Skeletal muscle satellite cell (primary cell): ENCODE measurements at regions not wholly inside any gene's neighbourhood (a gene's known extent, or its start where the extent isn't known, plus 50 kb on each side); places are given as distances from the start of the nearest gene placed in this dataset.
"Not testable (repeated sequence)": the region's sequence is repeated elsewhere in the genome, so short reads cannot be mapped to it uniquely, and the experiment has no call there.

Source experiments
- H3K27me3 ChIP-seq: 2 replicates; pipeline ENCODE4 v1.7.0; 2013; ENCODE audit warnings: low read length; ENCODE audit not compliant: control insufficient read depth, insufficient read depth
- H3K36me3 ChIP-seq: 2 replicates; pipeline ENCODE4 v1.7.0; 2013; ENCODE audit warnings: mild to moderate bottlenecking, control low read depth, low read length; ENCODE audit not compliant: insufficient read depth
- H3K4me1 ChIP-seq: 2 replicates; pipeline ENCODE4 v1.7.0; 2013; ENCODE audit warnings: low read length; ENCODE audit not compliant: control insufficient read depth, insufficient read depth
- H3K4me2 ChIP-seq: 2 replicates; pipeline ENCODE4 v1.7.0; 2013; ENCODE audit warnings: mild to moderate bottlenecking, low read length
- H3K4me3 ChIP-seq: 2 replicates; pipeline ENCODE4 v1.7.0; 2013; ENCODE audit warnings: low read length
- H3K9ac ChIP-seq: 2 replicates; pipeline ENCODE4 v1.7.0; 2013; ENCODE audit warnings: mild to moderate bottlenecking, low read depth, low read length, moderate library complexity
- H3K9me3 ChIP-seq: replicated peaks from 2 replicates; pipeline ENCODE4 v1.7.0; 2013; ENCODE audit warnings: mild to moderate bottlenecking, control low read depth, low read length

- Histone ChIP-seq H3K36me3 (no peaks in the 10 kb centered on the region), H3K27me3 (no peaks in the 10 kb centered on the region), H3K4me3 (no peak overlapping the region), H3K9me3 (no peaks in the 10 kb centered on the region), H3K9ac (no peak overlapping the region), H3K4me2 (no peak overlapping the region), H3K4me1 (no peaks in the 10 kb centered on the region)
These were observed 343.5 kb downstream of the PDCD6IP start for GRCh38 chr3:34141841-34142337.

GRCh38 chr3:34145796-34146195 is 347.4 kb downstream of the PDCD6IP start:
- Histone ChIP-seq H3K27me3 (no peaks in the 10 kb centered on the region), H3K4me3 (no peak overlapping the region), H3K4me2 (no peak overlapping the region)

GRCh38 chr3:34146596-34146995 is 348.2 kb downstream of the PDCD6IP start:
- Histone ChIP-seq H3K27me3 (no peaks in the 10 kb centered on the region), H3K36me3 (no peaks in the 10 kb centered on the region), H3K4me2 (no peak overlapping the region), H3K9me3 (no peaks in the 10 kb centered on the region), H3K4me1 (no peaks in the 10 kb centered on the region), H3K9ac (no peak overlapping the region), H3K4me3 (no peak overlapping the region)

More at GRCh38 chr3:34145796-34146195, 347.4 kb downstream of the PDCD6IP start:
- no peaks in the 10 kb centered on the region for H3K36me3 ChIP-seq
- no peaks in the 10 kb centered on the region for H3K9me3 ChIP-seq
- H3K4me1 ChIP-seq = no peaks in the 10 kb centered on the region
- no peak overlapping the region for H3K9ac ChIP-seq

- no peak overlapping the region for H3K4me3 ChIP-seq
- H3K9me3 ChIP-seq = no peaks in the 10 kb centered on the region
- peaks cover 5% of the 10 kb centered on the region for H3K27me3 ChIP-seq
- no peak overlapping the region for H3K9ac ChIP-seq
- no peak overlapping the region for H3K4me2 ChIP-seq
- no peaks in the 10 kb centered on the region for H3K4me1 ChIP-seq
- no peaks in the 10 kb centered on the region for H3K36me3 ChIP-seq
These were observed 352.6 kb downstream of the PDCD6IP start for GRCh38 chr3:34150992-34151391.

- Histone ChIP-seq H3K36me3 (no peaks in the 10 kb centered on the region), H3K27me3 (peaks cover 5% of the 10 kb centered on the region), H3K4me3 (no peak overlapping the region), H3K4me2 (no peak overlapping the region), H3K9ac (no peak overlapping the region), H3K4me1 (no peaks in the 10 kb centered on the region), H3K9me3 (no peaks in the 10 kb centered on the region)
These were observed 354.2 kb downstream of the PDCD6IP start for GRCh38 chr3:34152656-34153055.

- H3K9me3 ChIP-seq = no peaks in the 10 kb centered on the region
- no peak overlapping the region for H3K9ac ChIP-seq
- H3K4me2 ChIP-seq = no peak overlapping the region
- H3K36me3 ChIP-seq = no peaks in the 10 kb centered on the region
- H3K27me3 ChIP-seq = peaks cover 5% of the 10 kb centered on the region
- no peak overlapping the region for H3K4me3 ChIP-seq
- H3K4me1 ChIP-seq = no peaks in the 10 kb centered on the region
These were observed 356.7 kb downstream of the PDCD6IP start for GRCh38 chr3:34155108-34155507.

- no peak overlapping the region for H3K4me3 ChIP-seq
- no peaks in the 10 kb centered on the region for H3K4me1 ChIP-seq
- peaks cover 5% of the 10 kb centered on the region for H3K27me3 ChIP-seq
- no peaks in the 10 kb centered on the region for H3K9me3 ChIP-seq
- H3K4me2 ChIP-seq = no peak overlapping the region
- no peaks in the 10 kb centered on the region for H3K36me3 ChIP-seq
- H3K9ac ChIP-seq = no peak overlapping the region
These were observed 357.2 kb downstream of the PDCD6IP start for GRCh38 chr3:34155666-34156065.

- H3K36me3 ChIP-seq = no peaks in the 10 kb centered on the region
- H3K27me3 ChIP-seq = peaks cover 3% of the 10 kb centered on the region
- no peak overlapping the region for H3K4me2 ChIP-seq
These were observed 359.1 kb downstream of the PDCD6IP start for GRCh38 chr3:34157491-34157890.

GRCh38 chr3:34159613-34160420 is 361.4 kb downstream of the PDCD6IP start:
- no peaks in the 10 kb centered on the region for H3K4me1 ChIP-seq
- H3K36me3 ChIP-seq = no peaks in the 10 kb centered on the region
- no peaks in the 10 kb centered on the region for H3K27me3 ChIP-seq
- H3K4me2 ChIP-seq = no peak overlapping the region
- no peak overlapping the region for H3K4me3 ChIP-seq
- H3K9me3 ChIP-seq = no peaks in the 10 kb centered on the region
- no peak overlapping the region for H3K9ac ChIP-seq

More at GRCh38 chr3:34157491-34157890, 359.1 kb downstream of the PDCD6IP start:
- Histone ChIP-seq H3K9ac (no peak overlapping the region), H3K4me1 (no peaks in the 10 kb centered on the region), H3K4me3 (no peak overlapping the region), H3K9me3 (no peaks in the 10 kb centered on the region)

- H3K4me3 ChIP-seq, H3K4me1 ChIP-seq, H3K27me3 ChIP-seq, H3K4me2 ChIP-seq, H3K9me3 ChIP-seq, H3K36me3 ChIP-seq, H3K9ac ChIP-seq: not testable (repeated sequence)
These were observed 371.2 kb downstream of the PDCD6IP start for GRCh38 chr3:34169636-34170035.

GRCh38 chr3:34174740-34175139 is 376.3 kb downstream of the PDCD6IP start:
- Histone ChIP-seq H3K9ac (no peak overlapping the region), H3K4me1 (no peaks in the 10 kb centered on the region), H3K4me3 (no peak overlapping the region), H3K4me2 (no peak overlapping the region), H3K9me3 (no peaks in the 10 kb centered on the region), H3K27me3 (no peaks in the 10 kb centered on the region), H3K36me3 (no peaks in the 10 kb centered on the region)

- Histone ChIP-seq H3K27me3 (no peaks in the 10 kb centered on the region), H3K4me1 (no peaks in the 10 kb centered on the region), H3K4me3 (no peak overlapping the region), H3K36me3 (no peaks in the 10 kb centered on the region), H3K9ac (no peak overlapping the region), H3K4me2 (no peak overlapping the region), H3K9me3 (no peaks in the 10 kb centered on the region)
These were observed 377.3 kb downstream of the PDCD6IP start for GRCh38 chr3:34175636-34176176.
